ENCODE measurements at regions not wholly inside any gene's neighbourhood (a gene's known extent, or its start where the extent isn't known, plus 50 kb on each side); places are given as distances from the start of the nearest gene placed in this dataset.

DNA sequence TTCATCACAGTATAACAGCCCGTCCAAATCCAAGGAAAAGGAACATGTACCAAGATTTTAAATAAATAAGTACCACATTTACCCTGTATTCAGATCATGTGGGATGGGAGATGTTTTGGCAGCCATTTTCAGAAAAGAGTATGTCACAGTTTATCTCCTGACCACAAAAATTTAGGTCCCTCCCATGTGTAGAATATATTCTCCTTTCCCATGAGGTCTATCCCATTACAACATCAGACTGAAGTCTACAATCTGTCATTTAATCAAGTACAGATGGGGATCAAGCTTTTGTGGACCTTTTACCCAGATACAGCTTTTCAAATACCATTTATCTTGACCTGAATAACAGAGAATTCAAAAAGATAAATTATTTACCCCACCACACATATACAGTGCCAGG lies 444.5 kb downstream of the PLOD2 start:
- DNase-seq (ENCODE audit: low read depth), result no peak

DNA sequence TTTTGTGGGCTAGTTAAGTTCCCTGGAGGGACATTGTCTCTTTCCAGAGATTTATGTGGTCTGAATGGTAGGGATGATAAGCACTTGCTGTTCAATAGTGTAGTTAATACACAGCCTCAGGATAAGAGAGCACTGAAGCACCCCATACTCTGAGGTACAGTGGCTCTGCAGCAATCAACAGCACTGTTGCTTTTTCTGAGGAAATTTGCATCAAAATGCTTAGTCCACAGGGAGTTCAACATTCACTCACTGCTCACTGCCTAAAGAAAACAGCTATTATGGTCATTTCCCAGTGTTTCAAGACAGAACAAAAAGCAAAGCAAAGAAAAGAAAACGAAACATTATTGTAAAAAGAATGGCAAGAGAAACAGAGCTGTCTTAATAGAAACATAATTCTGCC lies 441.9 kb downstream of the PLOD2 start:
- DNase-seq (ENCODE audit: low read depth), result no peak

DNA sequence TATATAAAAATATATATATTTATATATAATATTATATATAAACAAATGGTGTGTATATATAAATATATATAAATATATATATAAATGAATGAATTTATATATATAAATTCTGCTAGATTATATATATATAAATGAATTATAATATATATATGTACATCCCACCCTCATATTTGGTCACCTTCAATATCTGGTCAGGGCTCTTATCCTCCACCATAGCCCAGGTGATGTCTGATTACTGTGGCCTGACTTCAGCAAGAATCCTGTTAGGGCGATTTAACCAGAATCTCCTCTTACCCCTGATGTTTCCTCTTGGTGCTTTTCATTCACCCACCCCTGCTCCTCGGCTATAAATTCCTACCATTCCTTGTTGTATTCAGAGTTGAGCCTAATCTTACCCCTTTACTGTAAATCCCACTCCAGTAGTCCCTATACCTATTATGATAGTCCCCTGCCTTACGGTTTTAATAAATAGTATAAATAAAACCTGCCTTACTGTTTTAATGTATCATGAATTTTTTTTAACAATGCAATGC lies 439.6 kb downstream of the PLOD2 start:
- DNase-seq (ENCODE audit: low read depth), result no peak

DNA sequence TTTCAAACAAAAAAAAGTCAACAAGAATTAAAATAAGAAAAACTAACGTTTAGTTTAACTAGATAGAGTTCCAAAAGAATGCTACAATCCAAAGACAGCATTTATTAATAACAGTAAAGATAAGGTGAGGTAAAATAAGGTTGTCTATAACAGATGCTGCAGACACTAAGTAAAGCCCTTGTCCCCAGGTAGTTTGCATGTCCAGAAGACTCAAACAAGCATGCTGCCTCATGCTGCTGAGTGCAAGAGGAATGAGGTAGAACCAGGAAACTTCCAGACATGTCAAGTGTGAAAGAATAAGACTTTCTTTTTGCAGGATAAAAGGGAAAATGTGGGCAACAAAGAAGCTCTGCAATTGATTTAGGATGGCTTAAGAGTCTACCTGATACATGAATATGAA lies 439.2 kb downstream of the PLOD2 start:
- DNase-seq (ENCODE audit: low read depth), result no peak

DNA sequence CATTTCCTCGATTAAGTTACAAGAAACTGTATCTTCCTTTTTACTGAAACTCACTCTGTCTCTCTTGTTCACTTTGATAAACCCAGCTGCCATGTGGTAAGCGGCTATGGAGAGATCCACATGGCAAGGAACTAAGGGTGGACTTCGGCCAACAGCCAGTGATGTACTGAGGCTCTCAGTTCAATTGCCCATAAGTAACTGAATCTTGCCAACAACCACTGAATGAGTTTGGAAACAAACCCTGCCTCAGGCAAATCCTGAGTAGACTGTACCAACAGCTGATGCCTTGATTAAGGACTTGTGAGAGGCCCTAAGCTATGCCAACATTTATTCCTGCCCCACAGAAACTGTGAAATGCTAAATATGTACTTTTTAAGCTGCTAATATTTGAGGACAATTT lies 433.5 kb downstream of the PLOD2 start:
- no peak for DNase-seq (ENCODE audit: low read depth)

DNA sequence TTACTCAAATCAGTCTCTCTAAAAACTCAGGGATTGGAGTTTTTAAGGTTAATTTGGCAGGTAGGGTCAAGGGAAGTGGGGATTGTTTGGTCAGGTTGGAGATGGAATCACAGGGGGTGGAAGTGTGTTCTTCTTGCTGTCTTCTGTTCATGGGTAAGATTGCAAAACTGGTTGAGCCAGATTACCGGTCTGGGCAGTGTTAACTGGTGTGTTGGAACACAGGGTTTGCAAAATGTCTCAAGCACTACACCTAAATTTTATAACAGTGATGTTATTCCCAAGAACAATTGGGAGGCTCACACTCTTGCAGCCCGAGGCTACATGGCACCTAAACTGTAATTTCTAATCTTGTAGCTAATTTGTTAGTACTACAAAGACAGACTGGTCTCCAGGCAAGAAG lies 425.4 kb downstream of the PLOD2 start:
- DNase-seq (ENCODE audit: low read depth), result no peak

DNA sequence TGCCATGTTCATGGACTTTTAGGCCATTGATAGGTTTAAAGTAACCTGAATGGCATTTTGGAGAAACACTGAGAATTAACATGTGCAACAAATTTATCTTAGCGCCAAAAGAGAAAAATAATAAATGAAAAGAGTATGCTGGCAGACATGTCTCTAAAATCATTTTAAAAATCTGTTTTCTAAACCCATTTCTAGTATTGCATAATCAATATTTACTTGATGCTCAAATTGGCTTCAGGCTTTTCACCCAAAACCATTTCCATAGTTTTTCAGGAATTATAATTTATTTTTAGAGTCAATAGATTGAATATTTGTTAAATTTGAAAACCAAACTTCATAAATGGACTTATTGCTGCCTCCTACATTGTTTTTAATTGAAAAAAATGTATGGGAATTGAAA lies 423.0 kb downstream of the PLOD2 start:
- DNase-seq (ENCODE audit: low read depth), result no peak

DNA sequence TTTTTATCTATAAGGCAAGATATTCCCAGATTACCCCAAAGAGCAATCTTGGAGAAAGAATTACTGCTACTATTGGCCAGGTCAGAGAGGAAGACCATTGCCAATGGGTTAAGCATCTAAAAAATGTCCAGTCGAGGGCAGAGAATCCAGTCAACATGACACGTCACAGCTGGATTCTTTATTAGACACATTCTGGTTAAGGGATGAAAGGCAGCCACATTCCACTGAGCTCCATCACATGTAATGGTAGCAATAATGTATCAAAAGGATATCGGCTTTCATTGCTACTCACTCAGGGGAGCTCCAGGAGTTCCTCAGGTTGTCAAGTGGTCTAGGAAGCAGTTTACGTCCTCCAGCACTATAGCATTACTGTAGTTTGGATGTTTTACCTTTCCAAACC lies 421.1 kb downstream of the PLOD2 start:
- DNase-seq (ENCODE audit: low read depth), result no peak

DNA sequence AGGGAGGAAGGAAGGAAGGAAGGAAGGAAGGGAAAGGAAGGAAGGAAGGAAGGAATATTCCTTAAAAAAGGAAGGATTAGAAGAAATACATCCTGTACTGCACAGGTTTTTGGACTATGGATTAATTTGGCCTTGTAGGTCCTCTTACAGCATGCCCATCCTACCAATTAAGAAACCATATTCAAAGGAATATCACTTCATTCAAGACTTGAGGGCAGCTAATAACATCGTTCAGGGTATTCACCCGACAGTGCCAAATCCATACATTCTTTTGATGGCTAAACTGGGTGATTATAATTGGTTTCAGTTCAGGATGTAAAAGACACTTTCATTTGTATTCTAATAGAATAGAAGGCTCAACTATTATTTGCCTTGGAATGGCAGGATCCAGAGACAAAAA lies 410.3 kb downstream of the PLOD2 start:
- no peak for DNase-seq (ENCODE audit: low read depth)

DNA sequence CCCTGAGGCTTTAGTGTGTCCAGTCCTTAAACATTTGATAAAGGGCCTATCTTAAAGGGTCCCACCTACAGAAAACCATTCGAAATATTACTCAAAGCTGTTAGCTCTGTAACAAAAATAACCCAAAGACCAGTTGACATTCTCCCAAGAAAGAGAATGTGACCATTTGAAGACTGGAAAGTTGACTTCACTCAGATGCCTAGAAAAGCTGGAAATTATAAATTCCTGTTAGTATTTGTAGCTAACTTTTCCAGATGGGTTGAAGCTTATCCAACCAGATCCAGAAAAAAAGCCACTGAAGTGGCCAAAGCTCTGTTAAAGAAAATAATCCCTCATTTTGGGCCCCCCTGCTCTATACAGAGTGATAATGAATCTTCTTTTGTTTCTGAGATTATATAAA lies 408.4 kb downstream of the PLOD2 start:
- no peak for DNase-seq (ENCODE audit: low read depth)

DNA sequence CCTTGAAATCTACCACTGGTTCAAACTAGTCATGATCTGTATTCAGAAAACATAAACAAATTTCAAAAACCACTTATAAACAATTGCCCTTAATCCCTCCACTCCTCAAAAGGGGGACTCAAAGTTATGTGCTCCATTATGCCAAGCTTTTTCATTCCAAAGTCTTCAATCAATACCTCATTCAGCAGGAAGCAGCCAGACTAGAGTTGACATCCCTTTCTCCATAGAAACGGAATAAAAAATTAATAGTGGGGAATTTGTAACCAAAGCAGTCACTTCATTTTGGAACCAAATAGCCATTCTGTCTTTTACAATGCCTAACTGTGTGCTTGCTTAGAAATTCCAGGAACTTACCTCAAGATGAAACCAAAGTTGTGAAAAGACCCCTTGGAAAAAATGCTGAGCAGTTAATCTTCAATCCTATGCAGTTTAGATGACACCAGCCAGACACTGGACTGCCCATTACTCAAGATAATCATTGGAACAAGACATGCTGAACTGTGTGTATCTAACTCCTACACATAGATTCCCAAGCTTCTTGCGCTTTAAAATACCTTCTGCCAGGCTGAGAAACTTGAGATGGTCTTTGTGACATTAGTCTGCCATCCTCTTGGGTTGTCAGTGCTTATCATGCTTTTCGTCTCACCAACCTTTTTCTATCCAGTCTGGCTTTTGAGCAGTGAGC lies 406.2 kb downstream of the PLOD2 start:
- no peak for DNase-seq (ENCODE audit: low read depth)

DNA sequence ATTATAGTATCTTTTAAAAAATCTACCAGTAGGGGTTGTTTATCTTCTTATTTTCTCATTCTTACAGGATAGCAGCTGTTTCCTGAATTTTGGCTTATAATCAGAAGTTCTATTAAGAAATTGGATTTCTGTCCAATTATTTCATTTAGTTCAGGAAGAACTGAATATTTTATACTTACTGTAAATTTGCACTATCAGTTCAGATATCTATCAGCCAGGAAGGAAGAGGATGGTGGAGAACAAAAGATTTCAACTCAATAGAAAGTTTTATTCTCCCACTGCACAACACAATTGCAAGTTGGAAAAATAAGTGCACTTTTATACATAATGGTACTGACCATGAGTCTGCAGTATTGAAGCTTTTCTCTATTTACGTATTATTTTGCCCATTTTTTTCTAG lies 400.9 kb downstream of the PLOD2 start:
- DNase-seq (ENCODE audit: low read depth), result no peak

DNA sequence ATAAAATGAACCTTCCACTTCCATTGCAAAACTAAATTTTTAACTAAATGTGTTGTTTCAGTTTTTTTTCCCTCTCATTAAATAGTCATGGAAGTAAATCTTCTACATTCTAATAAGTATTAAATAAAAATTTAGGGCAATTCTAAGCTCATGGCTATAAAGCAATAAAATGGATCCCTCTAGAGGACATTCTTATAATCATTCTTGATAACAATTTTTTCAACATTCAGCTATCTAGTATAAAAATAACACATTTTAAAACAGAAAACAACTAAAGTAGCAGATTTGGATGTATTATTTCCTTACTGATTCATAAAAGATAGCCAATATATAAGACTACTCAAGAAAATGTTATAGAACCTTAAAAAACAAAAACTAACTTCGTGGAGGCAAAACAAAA lies 393.1 kb downstream of the PLOD2 start:
- DNase-seq (ENCODE audit: low read depth), result no peak

DNA sequence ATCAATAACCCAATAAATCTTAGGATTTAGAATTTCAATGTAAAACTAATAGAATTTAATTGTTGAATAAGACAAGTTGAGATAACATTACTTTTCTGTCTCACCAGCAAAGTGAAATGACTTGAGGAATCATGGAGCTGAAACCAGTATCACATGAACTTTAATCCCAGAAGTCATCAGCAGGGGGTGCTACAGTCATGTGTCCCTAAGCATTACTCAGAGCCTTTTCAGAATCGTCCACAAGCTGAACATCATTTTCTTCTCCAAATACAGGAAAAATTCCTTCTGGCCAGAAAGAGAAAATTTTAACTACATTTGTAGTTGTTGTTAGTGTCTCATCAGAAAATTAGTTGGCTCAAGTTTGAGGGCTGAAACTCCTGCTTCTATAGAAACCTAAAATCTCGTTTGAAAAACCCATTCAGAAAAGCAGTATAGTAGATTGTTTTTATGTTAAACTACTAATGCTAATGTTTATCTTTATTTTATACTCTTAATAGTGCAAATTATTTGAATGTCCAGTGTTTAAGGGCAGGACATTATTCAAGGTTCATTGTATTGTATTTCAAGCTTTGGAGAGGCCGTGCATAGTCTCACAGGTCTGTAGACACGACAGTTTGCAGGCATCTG lies 384.1 kb downstream of the PLOD2 start:
- peak; percentile 17 for DNase-seq (ENCODE audit: low read depth)

DNA sequence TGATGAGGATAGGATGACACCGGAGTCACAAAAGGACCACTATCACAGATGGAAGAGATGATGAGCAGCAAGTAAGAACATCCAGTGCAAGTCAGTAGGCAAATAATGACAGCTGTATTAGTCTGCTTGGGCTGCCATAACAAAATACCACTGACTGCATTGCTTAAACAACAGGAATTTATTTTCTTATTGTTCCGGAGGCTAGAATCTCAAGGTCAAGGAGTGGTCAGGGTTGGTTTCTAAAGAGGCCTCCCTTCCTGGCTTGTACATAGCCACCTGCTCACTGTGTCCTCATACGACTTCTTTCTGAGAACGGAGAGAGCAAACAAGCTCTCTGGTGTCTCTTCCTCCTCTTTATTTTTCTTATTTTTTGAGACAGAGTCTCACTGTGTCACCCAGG lies 380.7 kb downstream of the PLOD2 start:
- no peak for DNase-seq (ENCODE audit: low read depth)

DNA sequence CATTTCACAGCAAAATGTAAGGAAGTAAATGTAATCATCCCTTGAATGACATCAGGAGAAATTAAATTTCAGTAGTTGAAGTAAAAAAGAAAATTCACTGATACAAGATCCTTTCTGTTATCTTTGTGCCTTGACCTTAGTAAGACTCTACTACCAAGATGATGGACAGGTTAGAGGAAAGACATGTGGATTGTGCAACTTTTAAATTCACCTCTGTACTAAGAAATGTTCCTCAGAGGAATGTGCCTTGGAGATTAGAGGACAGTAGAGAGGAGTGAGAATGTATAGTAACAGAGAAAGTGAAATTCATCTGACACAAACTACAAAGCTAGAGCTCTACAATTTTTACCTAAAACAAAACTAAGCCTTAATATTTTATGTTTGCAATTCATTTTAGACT lies 375.3 kb downstream of the PLOD2 start:
- DNase-seq (ENCODE audit: low read depth), result no peak

DNA sequence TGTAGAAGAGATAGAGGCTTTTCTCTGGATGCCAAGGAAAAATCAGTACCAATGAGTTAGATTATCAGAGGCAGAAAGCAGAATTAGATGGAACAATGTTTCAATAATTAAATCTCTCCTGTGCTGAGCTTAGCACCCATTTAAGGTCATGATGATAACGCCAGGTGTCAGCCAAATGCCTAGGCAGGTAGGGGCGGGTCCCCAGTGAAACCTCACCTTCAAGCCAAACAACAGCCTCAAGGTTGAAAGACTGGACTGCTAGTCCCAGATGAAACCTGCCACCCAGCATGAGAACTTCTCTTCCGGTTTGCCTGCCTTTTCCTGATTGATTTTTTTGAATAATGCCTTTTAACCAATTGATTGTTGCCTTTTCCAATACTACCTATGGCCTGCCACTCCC lies 363.0 kb downstream of the PLOD2 start:
- no peak for DNase-seq (ENCODE audit: low read depth)

DNA sequence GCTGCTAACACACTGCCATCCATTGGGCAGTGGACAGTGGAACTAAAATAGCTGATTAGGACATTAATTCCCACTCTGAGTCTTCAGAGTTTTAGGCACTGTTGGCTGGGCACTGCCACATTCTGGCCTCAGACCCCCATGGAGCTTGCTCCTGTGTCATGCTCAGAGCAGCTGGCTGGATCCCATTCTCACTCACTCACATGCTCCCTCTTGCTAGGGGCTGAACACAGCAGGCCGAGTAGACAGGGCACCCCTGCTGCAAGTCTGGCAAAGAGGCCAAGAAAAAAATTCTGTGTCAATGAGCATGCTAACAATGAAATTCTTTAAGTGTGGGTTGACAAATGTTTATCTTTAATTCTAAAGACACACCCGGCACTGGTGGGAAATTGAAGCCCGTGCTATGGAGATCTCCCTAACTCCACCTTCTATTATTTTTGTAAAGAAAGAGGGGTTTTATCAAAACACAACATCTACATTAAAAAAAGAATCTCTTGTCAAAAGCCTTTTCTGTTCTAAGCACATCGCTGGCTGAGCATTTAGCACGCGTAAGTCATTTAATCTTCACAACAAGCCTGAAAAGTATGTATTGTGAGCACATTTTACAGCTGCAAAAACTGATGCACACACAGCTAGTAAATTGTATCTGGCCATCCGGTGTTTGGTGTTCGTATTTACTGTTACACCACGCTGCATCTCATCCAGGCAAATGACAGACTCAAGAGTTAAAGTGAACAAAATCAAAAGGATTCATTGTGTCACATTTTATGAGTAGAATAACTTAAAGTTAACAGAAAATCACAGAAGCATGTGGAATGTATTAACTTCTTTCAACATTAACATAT lies 362.1 kb downstream of the PLOD2 start:
- DNase-seq (ENCODE audit: low read depth), result no peak

DNA sequence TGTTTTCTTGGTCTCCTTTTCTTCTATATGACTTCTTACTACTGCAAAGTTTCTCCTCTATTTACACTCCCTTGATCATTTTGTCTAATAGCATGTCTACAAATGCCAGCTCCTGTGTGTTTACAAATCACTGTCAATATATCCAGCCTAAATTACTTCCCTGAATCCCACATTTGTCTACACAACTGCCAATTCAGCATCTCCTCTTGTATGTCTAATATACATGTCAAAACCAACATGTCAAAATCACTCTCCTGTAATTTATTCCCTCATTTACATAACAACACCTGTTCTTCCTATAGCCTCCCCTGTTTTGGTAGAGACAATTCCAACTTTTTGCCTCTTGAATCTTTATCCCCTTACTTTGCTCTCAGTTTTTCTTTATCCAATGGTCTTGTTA lies 359.3 kb downstream of the PLOD2 start:
- DNase-seq (ENCODE audit: low read depth), result no peak

DNA sequence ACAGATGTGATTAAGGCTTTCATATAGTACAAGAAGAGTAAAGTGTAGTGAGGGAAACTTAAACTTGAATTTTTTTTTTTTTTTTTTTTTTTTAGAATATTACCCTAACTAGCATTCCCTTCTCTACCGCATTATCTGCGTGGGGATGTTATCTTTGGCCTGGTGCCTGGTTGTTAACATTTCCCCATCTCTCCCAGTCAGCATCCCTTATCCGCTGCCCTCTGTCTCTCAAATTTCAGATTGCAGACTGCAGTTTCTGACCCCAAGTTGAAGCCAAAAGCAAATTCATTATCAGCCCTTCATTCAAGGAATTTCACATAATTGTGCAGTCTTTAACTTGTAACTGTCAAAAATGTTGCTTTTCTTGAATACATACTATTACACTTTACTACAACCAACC lies 353.0 kb downstream of the PLOD2 start:
- no peak for DNase-seq (ENCODE audit: low read depth)

DNA sequence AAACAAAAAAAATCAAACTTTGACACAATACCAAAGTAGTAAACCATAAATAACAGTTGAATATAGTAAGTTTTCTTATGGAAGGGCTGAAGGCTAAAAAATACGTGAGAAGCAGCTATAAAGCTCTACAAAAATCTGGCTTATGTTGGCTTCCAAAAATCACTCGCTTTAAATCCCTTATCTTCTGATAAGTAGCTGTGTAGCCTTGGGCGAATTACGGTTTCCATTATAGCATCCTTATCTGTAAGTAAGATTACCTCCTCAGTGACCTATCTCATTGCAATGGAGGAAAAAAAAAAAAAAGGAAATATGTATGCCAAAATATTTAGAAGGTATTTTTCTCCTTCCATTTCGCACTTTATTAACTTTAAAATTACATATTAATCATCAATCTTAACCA lies 348.6 kb downstream of the PLOD2 start:
- DNase-seq (ENCODE audit: low read depth), result no peak

DNA sequence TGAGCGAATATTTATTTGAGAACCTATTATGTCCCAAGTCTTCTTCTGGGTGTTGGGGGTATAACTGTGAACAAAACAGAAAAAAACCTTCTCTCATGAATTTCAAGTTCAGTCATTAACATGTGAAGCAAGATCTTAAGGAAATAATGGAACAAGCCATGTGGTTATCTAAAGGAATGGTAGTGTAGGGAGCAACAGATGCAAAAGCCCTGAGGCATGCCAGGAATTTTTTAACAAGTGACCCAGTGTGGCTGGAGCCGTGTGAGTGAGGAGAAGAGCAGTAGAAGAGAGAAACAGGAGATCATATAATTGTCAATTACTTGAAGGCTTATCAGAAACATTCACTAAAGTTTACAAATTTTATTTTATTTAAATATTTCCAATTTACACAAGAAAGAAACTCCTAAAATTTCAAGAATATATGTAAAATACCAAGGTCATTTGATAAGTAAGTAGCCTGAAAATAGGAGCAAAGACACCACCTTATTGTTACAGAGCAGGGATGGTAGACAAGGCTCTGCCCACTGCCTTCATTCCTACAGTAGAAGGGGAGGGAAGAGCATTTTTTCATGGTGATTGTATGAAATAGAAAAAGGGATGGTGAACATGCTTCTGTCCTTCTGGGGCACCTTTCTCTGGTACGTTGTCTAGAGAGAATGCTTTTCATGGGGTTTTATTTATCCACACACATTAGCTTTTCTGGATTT lies 345.1 kb downstream of the PLOD2 start:
- DNase-seq (ENCODE audit: low read depth), result no peak
